HEK293T (cell line): ENCODE measurements at regions not wholly inside any gene's neighbourhood (a gene's known extent, or its start where the extent isn't known, plus 50 kb on each side); places are given as distances from the start of the nearest gene placed in this dataset.

Experiments
- CTCF ChIA-PET: fragments of 350-600 bp; formaldehyde crosslinking; extraction: SDS; loops from one replicate; lab custom pipeline; 2021; ENCODE audit warnings: antibody characterized with exemption, inconsistent platforms; lab: Yijun Ruan, JAX
- POLR2A ChIA-PET: fragments of 350-600 bp; formaldehyde crosslinking; extraction: SDS; loops from one replicate; lab custom pipeline; 2020; ENCODE audit warnings: antibody characterized with exemption, inconsistent platforms; lab: Yijun Ruan, JAX
- DNase-seq: peaks from one replicate; pipeline ENCODE4 v3.0.0; 2012; ENCODE audit warnings: mixed read lengths; ENCODE audit errors: extremely low spot score
- ARNT ChIP-seq: fragments of 450-650 bp; IDR thresholded peaks from 2 replicates; pipeline ENCODE4 v1.6.1; 2017; ENCODE audit warnings: mild to moderate bottlenecking
- BHLHE40 ChIP-seq: fragments of 450-650 bp; IDR thresholded peaks from 2 replicates; pipeline ENCODE4 v1.6.1; 2016; ENCODE audit warnings: mild to moderate bottlenecking, moderate library complexity, borderline replicate concordance
- CTBP1 ChIP-seq: fragments of 450-650 bp; IDR thresholded peaks from 2 replicates; pipeline ENCODE4 v1.6.1; 2016; ENCODE audit warnings: borderline replicate concordance
- FOXA1 ChIP-seq: fragments of 450-650 bp; IDR thresholded peaks from 2 replicates; pipeline ENCODE4 v1.6.1; 2016; ENCODE audit warnings: mild to moderate bottlenecking
- FOXK2 ChIP-seq: fragments of 450-650 bp; IDR thresholded peaks from 2 replicates; pipeline ENCODE4 v1.6.1; 2016; ENCODE audit warnings: mild to moderate bottlenecking
- FOXM1 ChIP-seq: fragments of 450-650 bp; IDR thresholded peaks from 2 replicates; pipeline ENCODE4 v1.6.1; 2017; ENCODE audit warnings: mild to moderate bottlenecking, borderline replicate concordance
- HDGF ChIP-seq: fragments of 450-650 bp; IDR thresholded peaks from 2 replicates; pipeline ENCODE4 v1.6.1; 2017; ENCODE audit warnings: antibody characterized with exemption, borderline replicate concordance
- L3MBTL2 ChIP-seq: fragments of 450-650 bp; conservative IDR thresholded peaks from 2 replicates; pipeline ENCODE4 v1.6.1; 2016; ENCODE audit warnings: mild to moderate bottlenecking
- LEF1 ChIP-seq: fragments of 450-650 bp; IDR thresholded peaks from 2 replicates; pipeline ENCODE4 v1.6.1; 2017; ENCODE audit warnings: mild to moderate bottlenecking, borderline replicate concordance
- NFRKB ChIP-seq: fragments of 450-650 bp; IDR thresholded peaks from 2 replicates; pipeline ENCODE4 v1.6.1; 2016; ENCODE audit warnings: mild to moderate bottlenecking, moderate library complexity
- SP1 ChIP-seq: fragments of 450-650 bp; IDR thresholded peaks from 2 replicates; pipeline ENCODE4 v1.6.1; 2017
- SUZ12 ChIP-seq: fragments of 450-650 bp; IDR thresholded peaks from 2 replicates; pipeline ENCODE4 v1.6.1; 2016; ENCODE audit warnings: mild to moderate bottlenecking
- TARDBP ChIP-seq: fragments of 450-650 bp; IDR thresholded peaks from 2 replicates; pipeline ENCODE4 v1.6.1; 2016
- ZNF384 ChIP-seq: fragments of 450-650 bp; IDR thresholded peaks from 2 replicates; pipeline ENCODE4 v1.6.1; 2016
- TF ChIP-seq, protein P1 (sequence below): fragments of 450-650 bp; IDR thresholded peaks from 2 replicates; pipeline ENCODE4 v1.6.1; 2016

DNA sequence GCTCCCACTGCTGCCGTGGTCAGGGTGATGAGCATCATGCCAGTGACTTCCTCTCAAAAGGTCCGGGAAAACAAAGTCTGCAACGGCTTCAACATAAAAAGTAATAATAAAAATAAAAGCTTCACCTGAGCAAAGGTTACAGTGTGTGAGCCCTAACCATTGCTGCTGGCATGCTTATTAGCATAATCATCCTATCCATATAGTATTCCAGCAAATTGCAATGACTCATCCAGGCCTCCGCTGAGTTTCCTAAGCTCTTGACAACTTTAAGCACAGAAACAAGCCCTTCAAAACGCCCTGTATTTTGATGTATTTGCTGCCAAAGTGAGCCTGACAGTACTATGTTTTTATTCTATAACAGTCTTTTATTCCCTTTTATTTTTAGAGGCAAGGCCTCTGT lies 100.5 kb downstream of the AASDH start:
- TF ChIP-seq ARNT (no peak), BHLHE40 (no peak), FOXM1 (no peak), NFRKB (no peak), FOXK2 (no peak), HDGF (no peak), L3MBTL2 (no peak), LEF1 (no peak), SP1 (no peak), TARDBP (no peak), CTBP1 (no peak), ZNF384 (no peak), SUZ12 (no peak)
- TF ChIP-seq, protein P1, sequence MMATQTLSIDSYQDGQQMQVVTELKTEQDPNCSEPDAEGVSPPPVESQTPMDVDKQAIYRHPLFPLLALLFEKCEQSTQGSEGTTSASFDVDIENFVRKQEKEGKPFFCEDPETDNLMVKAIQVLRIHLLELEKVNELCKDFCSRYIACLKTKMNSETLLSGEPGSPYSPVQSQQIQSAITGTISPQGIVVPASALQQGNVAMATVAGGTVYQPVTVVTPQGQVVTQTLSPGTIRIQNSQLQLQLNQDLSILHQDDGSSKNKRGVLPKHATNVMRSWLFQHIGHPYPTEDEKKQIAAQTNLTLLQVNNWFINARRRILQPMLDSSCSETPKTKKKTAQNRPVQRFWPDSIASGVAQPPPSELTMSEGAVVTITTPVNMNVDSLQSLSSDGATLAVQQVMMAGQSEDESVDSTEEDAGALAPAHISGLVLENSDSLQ: no peak
- DNase-seq: no peak
- CTCF ChIA-PET: no interaction called here
- POLR2A ChIA-PET: no interaction called here

DNA sequence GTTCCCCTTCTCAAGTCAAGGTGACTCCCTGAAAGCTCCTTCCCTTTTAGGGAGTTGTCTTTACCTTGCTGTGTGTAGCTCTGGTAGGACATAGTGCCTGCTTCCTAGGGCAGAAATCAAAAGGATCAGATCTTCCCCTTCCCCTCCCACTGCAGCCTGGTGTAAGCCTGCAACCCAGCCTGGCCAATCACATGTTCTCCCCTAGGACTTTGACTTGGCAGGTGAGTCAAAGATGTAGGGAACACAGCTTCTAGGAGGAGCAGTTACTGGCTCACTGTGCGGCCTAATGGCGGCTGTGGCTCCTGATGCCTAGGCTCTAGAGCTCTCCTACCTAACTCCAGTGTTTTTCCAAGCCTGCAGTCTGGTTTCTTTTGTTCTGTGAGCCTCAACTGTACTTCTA lies 103.9 kb downstream of the AASDH start:
- TF ChIP-seq LEF1: no peak
- no peak for TF ChIP-seq TARDBP
- TF ChIP-seq SUZ12: no peak
- TF ChIP-seq CTBP1: no peak
- no peak for TF ChIP-seq FOXK2
- no peak for TF ChIP-seq FOXM1
- TF ChIP-seq ARNT: no peak
- no peak for TF ChIP-seq L3MBTL2
- TF ChIP-seq BHLHE40: no peak
- no peak for TF ChIP-seq ZNF384
- TF ChIP-seq SP1: no peak
- no peak for TF ChIP-seq NFRKB
- DNase-seq: no peak
- ChIA-PET CTCF (no interaction called here), POLR2A (no interaction called here)

DNA sequence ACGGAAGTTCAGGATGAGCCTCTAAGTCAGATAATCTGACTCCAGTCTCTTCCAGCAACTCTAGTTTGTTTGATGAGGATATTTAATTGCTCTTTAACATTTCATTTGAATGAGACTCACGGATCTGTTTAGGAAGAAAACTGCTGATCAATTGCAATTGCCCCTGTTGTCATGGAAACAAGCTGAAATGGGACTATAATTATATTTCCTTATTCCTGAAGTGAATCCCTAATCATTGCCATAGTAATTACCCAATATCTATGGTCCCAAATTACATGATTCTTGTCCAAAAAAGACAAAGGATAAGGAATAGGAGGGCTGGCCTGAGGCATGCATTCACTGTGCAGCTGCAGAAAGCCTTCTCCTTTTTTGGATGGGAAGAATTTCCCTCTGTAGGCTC lies 105.3 kb downstream of the AASDH start:
- no peak for TF ChIP-seq CTBP1
- ChIA-PET CTCF (no interaction called here), POLR2A (no interaction called here)
- no peak for DNase-seq

DNA sequence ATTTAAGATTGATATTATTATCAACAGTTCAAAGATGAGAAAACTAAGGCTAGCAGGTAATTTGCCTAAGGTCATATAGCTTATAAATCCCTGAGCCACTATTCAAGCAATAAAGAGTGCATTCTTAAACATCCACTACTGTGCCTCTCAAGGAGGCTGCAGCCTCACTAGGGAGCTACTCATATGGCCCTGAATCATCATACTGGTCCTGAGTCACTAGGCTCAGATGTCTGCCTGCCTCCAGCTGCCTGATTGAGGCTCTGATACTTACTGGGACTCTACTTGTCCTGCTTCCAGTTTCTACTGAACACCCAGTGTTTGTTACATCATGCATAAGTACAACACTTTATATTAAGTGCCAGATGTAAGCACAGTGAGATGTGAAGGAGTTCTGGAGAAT lies 110.7 kb downstream of the AASDH start:
- ChIA-PET CTCF (no interaction called here), POLR2A (no interaction called here)
- no peak for DNase-seq
- no peak for TF ChIP-seq SP1

DNA sequence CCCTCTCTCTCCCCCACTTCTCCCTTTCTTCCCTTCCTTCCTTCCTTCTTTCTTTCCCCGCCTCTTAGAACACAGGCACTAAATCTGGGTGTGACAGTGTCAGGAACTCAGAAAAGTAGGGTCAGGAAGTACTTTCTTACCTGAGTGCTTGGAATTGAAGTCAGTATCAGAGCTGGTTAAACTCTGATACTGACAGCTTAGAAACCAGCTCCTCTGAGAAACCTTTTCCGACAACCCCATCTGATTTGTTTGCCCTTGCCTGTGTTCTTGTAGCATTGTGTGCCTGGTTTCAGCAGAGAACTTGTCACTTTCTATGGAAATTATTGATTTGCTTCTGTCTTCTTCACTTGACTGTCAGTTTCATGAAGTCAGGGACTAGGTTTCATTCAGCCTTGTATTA lies 113.9 kb downstream of the AASDH start:
- no peak for DNase-seq
- ChIA-PET POLR2A (no interaction called here), CTCF (no interaction called here)
- TF ChIP-seq CTBP1 (no peak), BHLHE40 (no peak)

DNA sequence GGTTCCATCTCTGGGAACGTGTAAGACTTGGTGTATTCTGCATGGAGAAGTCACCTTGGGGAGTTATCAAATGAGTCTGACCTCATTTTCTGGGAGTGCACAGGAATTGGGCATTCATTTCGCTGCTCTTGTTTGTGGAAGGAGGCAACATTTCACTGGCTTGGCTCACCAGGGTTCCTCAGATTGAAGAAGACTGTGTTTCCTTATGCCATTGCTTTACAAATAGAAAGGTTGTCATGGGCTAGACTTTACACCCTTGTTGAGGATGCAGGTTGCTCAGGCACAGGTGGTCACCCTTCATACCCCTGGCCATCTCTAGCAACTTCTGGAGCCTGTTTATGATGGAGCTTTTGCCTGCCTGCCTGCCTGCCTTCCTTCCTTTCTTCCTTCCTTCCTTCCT lies 114.4 kb downstream of the AASDH start:
- CTCF ChIA-PET: no interaction called here
- TF ChIP-seq LEF1: no peak
- no peak for TF ChIP-seq ZNF384
- TF ChIP-seq FOXK2: no peak
- no peak for TF ChIP-seq NFRKB
- no peak for TF ChIP-seq TARDBP
- no peak for TF ChIP-seq SP1
- TF ChIP-seq, protein P1: no peak
- no peak for TF ChIP-seq ARNT
- no peak for TF ChIP-seq FOXA1
- no peak for TF ChIP-seq L3MBTL2
- no peak for DNase-seq
- POLR2A ChIA-PET: no interaction called here

DNA sequence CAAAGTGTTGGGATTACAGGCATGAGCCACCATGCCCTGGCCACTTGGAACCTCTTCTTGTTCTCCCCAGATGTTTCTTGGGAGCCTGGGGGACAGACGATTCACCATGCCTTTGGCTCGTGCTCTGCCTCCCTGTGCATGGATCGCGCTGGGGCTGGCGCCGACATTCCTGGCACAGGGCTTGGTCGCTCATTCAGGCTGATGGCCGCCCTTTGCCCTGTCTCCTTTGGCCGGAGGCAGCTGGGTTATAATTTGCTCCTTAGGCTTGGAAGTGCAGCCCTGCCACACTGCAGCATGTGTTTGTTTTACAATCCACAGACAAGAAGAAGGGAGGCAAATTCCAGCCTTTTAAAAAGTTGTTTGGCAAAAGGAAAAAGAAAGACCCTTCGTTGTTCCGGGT lies 115.3 kb downstream of the AASDH start:
- DNase-seq: no peak
- TF ChIP-seq HDGF (no peak), BHLHE40 (no peak), TARDBP (no peak), LEF1 (no peak), ZNF384 (no peak)
- ChIA-PET CTCF (no interaction called here), POLR2A (no interaction called here)

DNA sequence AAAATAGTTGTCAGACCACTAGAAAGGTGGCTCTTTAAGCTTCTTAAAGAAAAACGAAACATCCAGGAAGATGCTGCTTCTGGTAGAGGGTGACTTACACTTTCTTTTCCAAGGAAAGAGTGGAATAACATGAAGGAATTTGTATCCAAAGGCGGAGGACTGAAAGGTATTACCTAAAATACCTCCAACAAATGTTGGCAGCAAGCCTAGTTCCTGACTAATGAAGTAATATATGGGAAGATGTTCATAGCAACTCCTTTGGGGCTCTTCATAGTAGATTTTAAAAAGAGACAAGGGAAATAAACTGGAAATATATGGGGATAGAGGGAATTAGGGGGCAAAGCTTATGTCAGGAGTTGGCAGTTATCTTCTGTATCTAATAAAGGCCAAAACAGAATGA lies 116.2 kb downstream of the AASDH start:
- CTCF ChIA-PET: interaction anchor here (0.6 kb wide), 1 partner anchor 158 kb away, joined by 3 read pairs; no protein-coding TSS in a partner anchor
- TF ChIP-seq FOXA1: no peak
- no peak for TF ChIP-seq FOXM1
- TF ChIP-seq LEF1: no peak
- no peak for TF ChIP-seq BHLHE40
- TF ChIP-seq SP1: no peak
- TF ChIP-seq, protein P1: no peak
- no peak for TF ChIP-seq NFRKB
- no peak for TF ChIP-seq CTBP1
- no peak for TF ChIP-seq ZNF384
- no peak for TF ChIP-seq ARNT
- TF ChIP-seq FOXK2: no peak
- TF ChIP-seq L3MBTL2: no peak
- POLR2A ChIA-PET: interaction anchor here (0.6 kb wide), 1 partner anchor 116 kb away, joined by 3 read pairs; no protein-coding TSS in a partner anchor
- DNase-seq: no peak
